ENCODE measurements at regions not wholly inside any gene's neighbourhood (a gene's known extent, or its start where the extent isn't known, plus 50 kb on each side); places are given as distances from the start of the nearest gene placed in this dataset.

DNA sequence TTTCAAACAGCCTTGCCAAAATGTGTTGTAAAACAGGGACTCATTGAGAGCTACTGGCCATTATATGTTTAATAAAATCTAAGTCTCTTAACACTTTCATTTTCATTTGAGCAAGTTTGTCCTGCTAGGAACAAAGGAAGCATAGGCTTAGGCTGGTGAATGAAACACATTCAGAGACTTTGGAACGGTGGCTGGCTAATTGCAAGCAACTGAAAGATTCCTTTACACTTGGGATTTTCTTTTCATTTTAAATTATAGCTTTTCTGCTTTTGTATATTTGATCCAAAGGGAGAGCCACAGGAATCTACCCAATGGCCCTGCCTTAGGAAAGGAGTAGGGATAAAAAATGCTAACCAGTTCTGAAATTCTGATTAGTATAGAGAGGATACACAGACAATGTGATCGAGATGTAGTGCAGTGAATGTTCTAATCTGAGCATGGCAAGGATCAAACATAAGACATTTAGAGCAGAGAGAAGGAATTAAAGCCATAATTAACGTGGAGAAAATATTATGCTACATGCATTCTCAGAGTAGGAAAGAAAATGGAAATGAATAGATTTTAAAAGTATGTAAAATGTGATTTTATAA lies 911.4 kb upstream of the SLC39A10 start:
- DNase-seq = peak; percentile 56
- in situ Hi-C loops (cut with HindIII; ENCODE audit: low pct_ligation_motif_present, low pct_unique_long_range_greater_than_20kb, low sequenced_read_pairs) = no loop called here

GRCh38 chr2:194742706-194743105 lies 914.3 kb upstream of the SLC39A10 start:
- no peak for DNase-seq
- in situ Hi-C loops (cut with HindIII; ENCODE audit: low pct_ligation_motif_present, low pct_unique_long_range_greater_than_20kb, low sequenced_read_pairs) = no loop called here

DNA sequence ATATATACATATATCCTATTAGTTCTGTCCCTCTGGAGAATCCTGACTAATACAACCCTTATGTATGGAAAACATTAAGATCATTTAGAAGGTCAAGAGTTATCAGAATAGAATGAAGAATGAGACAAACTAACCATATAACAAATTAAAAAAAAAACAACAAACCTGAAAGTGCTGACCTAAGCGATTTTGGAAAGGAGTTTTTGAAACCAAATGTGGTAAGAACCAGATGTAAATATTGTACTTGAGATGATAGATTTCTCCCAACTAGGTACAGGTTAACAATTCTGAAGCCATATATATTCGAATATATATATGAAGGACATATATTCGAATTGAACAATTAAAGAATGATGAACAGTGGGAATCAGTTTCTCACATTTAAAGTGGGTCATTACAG lies 917.8 kb upstream of the SLC39A10 start:
- no peak for DNase-seq
- in situ Hi-C loops (cut with HindIII; ENCODE audit: low pct_ligation_motif_present, low pct_unique_long_range_greater_than_20kb, low sequenced_read_pairs) = no loop called here

DNA sequence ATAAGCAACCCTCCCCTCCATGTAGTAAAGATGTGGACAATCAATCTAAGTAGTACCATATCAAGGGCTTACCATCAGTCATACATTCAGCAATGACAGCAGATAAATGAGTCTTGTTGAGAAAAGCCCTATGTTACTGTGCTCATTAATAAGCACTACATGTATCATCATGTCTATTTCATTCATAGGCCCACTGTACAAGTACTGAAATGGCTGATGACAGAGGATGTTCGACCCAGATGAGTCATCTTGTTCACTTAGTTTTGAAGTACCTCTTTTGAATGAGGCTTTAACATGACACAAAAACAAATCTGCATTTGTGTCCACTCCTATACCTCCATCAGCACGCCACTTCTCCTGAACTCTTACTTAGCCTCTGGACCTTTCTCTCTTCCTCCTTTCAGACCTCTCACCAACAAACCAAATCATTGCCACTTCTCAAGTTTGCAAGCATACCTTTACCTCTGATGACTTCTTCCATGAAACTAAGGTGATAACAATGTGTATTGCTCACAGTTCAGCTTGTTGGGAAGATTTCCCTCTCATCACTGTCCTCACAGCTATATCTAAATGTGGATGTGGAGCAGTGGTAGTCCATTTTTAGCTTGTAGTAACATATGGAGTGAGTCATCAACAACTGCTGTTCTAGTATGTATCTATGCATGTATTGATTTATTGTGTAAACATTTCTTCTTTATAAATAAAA lies 921.0 kb upstream of the SLC39A10 start:
- no peak for DNase-seq
- in situ Hi-C loops (cut with HindIII; ENCODE audit: low pct_ligation_motif_present, low pct_unique_long_range_greater_than_20kb, low sequenced_read_pairs) = no loop called here

DNA sequence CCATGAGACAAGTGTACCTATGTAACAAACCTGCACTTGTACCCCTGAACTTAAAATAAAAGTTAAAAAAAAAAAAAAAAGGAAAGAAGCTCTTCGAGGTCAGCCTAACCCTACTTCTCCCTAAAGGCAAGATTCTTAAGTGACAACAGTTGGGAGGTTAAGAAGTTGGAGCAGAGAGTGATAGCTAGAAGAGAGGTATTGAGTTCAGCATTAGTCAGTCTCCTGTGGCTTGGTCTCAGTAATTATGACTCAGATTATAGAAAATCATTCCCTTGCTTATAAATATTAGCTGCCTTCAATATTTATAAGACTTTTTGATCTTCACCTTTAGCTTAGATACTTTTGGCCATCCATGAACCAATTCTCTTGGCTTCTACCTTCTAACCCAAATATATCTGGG lies 926.8 kb upstream of the SLC39A10 start:
- DNase-seq = no peak

GRCh38 chr2:194725169-194725568 lies 931.9 kb upstream of the SLC39A10 start:
- in situ Hi-C loops (cut with HindIII; ENCODE audit: low pct_ligation_motif_present, low pct_unique_long_range_greater_than_20kb, low sequenced_read_pairs) = no loop called here

More for the DNA sequence above, 926.8 kb upstream of the SLC39A10 start:
- in situ Hi-C loops (cut with HindIII; ENCODE audit: low pct_ligation_motif_present, low pct_unique_long_range_greater_than_20kb, low sequenced_read_pairs) = no loop called here

DNA sequence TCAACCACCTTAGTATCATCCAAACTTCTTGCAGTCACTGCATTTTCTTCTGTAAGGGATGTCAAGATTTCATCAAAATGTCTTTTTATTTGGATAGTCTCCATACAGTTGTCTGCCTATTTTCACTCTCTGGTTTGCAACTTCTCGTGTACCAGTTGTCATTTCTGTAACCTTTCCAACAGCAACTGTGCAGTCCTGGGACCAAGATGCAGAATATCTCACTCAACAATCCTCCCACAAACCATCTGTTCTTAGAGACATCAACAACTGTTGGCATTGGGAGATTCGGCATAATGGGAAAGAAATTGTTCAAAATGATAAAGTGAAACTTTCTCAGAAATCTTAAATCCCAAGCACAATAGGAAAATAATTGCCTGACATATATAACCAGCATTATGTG lies 933.6 kb upstream of the SLC39A10 start:
- no peak for DNase-seq
- in situ Hi-C loops (cut with HindIII; ENCODE audit: low pct_ligation_motif_present, low pct_unique_long_range_greater_than_20kb, low sequenced_read_pairs) = no loop called here

More at GRCh38 chr2:194725169-194725568, 931.9 kb upstream of the SLC39A10 start:
- DNase-seq = no peak

GRCh38 chr2:194721227-194721626 lies 935.8 kb upstream of the SLC39A10 start:
- in situ Hi-C loops (cut with HindIII; ENCODE audit: low pct_ligation_motif_present, low pct_unique_long_range_greater_than_20kb, low sequenced_read_pairs) = no loop called here
- no peak for DNase-seq

GRCh38 chr2:194720462-194720861 lies 936.6 kb upstream of the SLC39A10 start:
- in situ Hi-C loops (cut with HindIII; ENCODE audit: low pct_ligation_motif_present, low pct_unique_long_range_greater_than_20kb, low sequenced_read_pairs) = no loop called here
- no peak for DNase-seq

DNA sequence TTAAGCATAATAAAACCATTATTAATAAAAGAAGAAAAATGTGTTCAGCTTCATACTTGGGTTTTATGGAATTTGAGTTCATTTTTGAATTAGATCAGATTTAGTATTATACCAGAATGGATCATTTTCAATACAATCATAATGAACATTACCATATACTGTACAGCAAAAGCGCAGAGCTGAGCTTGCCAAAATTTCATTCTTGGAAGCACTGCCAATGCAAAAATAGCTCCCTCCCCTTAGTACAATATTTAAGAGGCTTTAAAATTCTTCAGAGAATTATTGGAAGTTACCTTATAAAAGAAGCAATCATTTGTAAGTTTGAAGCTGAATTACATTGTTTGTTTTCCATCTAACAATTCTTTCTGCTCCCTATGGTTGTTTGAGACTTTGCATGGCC lies 938.1 kb upstream of the SLC39A10 start:
- in situ Hi-C loops (cut with HindIII; ENCODE audit: low pct_ligation_motif_present, low pct_unique_long_range_greater_than_20kb, low sequenced_read_pairs) = no loop called here
- DNase-seq = no peak

GRCh38 chr2:194714541-194714940 lies 942.5 kb upstream of the SLC39A10 start:
- in situ Hi-C loops (cut with HindIII; ENCODE audit: low pct_ligation_motif_present, low pct_unique_long_range_greater_than_20kb, low sequenced_read_pairs) = no loop called here
- DNase-seq = no peak

DNA sequence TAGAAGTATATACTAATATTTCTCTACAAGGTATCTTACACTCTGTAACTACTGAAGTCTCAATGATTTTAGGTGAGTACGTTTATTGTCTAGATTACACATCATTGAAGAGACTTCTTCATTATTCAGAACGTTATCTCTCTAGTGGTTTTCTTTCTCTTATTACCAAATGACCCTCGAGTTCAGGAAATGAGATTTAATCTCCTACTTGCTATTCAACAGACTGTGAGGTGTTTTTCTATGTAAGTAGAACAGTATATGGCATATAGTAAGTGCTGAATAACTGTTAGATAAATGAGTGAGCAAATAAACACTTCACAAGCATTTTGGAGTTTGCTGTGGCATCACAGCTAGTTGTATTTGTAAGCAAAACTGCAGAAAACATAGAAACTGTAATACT lies 947.2 kb upstream of the SLC39A10 start:
- in situ Hi-C loops (cut with HindIII; ENCODE audit: low pct_ligation_motif_present, low pct_unique_long_range_greater_than_20kb, low sequenced_read_pairs) = no loop called here
- DNase-seq = no peak

GRCh38 chr2:194706179-194706578 lies 950.8 kb upstream of the SLC39A10 start:
- in situ Hi-C loops (cut with HindIII; ENCODE audit: low pct_ligation_motif_present, low pct_unique_long_range_greater_than_20kb, low sequenced_read_pairs) = no loop called here
- no peak for DNase-seq

- in situ Hi-C loops (cut with HindIII; ENCODE audit: low pct_ligation_motif_present, low pct_unique_long_range_greater_than_20kb, low sequenced_read_pairs) = no loop called here
- DNase-seq = no peak
Observed at GRCh38 chr2:194705398-194705797, 951.6 kb upstream of the SLC39A10 start.

GRCh38 chr2:194700726-194701125 lies 956.3 kb upstream of the SLC39A10 start:
- in situ Hi-C loops (cut with HindIII; ENCODE audit: low pct_ligation_motif_present, low pct_unique_long_range_greater_than_20kb, low sequenced_read_pairs) = no loop called here

DNA sequence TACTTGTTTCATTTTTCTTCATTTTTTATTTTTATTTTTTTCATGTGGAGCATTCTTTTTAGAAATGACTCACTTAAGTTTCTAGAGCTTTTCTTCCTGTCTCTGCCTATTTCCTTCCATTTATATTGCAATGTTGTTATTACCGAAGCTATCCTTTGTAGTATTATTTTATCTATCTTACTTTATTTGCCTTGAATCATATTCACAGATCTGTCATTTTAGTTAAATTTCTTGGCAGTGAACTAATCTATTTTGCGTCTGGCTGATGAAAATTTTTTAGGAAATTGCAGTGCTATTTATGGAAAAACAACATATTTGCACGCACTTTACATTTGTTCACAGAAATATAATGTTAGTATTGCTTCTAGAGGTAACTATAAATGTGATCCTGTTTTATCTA lies 956.9 kb upstream of the SLC39A10 start:
- in situ Hi-C loops (cut with HindIII; ENCODE audit: low pct_ligation_motif_present, low pct_unique_long_range_greater_than_20kb, low sequenced_read_pairs) = no loop called here

More at GRCh38 chr2:194700726-194701125, 956.3 kb upstream of the SLC39A10 start:
- DNase-seq = no peak

DNA sequence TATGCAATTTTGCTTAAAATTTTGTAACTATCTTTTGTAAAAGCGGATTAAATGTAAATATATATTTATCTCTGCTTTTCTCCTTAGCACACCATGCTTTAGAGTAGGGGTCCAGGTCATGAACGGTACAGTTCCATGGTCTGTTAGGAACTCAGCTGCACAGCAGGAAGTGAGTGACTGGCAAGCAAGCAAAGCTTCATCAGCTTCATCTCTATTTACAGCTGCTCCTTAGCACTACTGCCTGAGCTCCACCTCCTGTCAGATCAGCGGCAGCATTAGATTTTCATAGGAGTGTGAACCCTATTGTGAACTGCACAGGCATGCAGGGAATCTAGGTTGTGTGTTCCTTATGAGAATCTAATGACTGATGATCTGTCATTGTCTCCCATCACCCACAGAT lies 959.0 kb upstream of the SLC39A10 start:
- in situ Hi-C loops (cut with HindIII; ENCODE audit: low pct_ligation_motif_present, low pct_unique_long_range_greater_than_20kb, low sequenced_read_pairs) = no loop called here
- no peak for DNase-seq

More for the DNA sequence above, 956.9 kb upstream of the SLC39A10 start:
- DNase-seq = no peak

GRCh38 chr2:194697439-194697838 lies 959.6 kb upstream of the SLC39A10 start:
- DNase-seq = no peak
- in situ Hi-C loops (cut with HindIII; ENCODE audit: low pct_ligation_motif_present, low pct_unique_long_range_greater_than_20kb, low sequenced_read_pairs) = no loop called here

DNA sequence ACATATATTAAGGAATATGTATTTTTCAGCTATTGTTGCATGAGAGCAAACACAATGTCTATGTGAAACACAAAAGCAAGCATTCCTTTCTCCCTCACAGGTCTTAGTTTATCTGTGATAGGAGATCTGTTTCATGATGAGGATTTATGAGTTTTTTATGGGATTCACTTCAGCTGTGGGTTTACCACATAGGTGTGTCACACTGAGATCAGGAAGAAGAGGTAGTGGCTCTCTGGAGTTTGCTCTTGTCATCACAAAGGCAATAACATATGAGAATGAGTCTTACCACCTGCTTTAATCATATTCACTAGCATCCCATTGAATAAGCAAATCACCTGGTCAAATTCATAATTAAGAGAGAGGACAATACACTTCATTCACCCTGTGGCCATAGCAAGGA lies 960.3 kb upstream of the SLC39A10 start:
- in situ Hi-C loops (cut with HindIII; ENCODE audit: low pct_ligation_motif_present, low pct_unique_long_range_greater_than_20kb, low sequenced_read_pairs) = no loop called here
- DNase-seq = no peak

- no peak for DNase-seq
- in situ Hi-C loops (cut with HindIII; ENCODE audit: low pct_ligation_motif_present, low pct_unique_long_range_greater_than_20kb, low sequenced_read_pairs) = no loop called here
Observed at GRCh38 chr2:194686569-194686968, 970.5 kb upstream of the SLC39A10 start.

Measured in ACHN (cell line).